Neural progenitor cell (in vitro differentiated cells): ENCODE measurements at regions not wholly inside any gene's neighbourhood (a gene's known extent, or its start where the extent isn't known, plus 50 kb on each side); places are given as distances from the start of the nearest gene placed in this dataset.

Experiments used
- DNase-seq: peaks from one replicate; pipeline ENCODE4 v3.0.0-alpha.2; 2016; ENCODE audit warnings: low spot score
- H2AFZ ChIP-seq: fragments of 200-600 bp; sonication (generic); replicated peaks from 2 replicates; pipeline ENCODE4 v1.6.1; 2016; ENCODE audit warnings: antibody characterized with exemption
- H3F3A ChIP-seq: fragments of 200-600 bp; sonication (generic); 2 replicates; pipeline ENCODE4 v1.6.1; 2016; ENCODE audit warnings: antibody characterized with exemption, low read depth
- H3K27ac ChIP-seq: fragments of 200-600 bp; sonication (generic); 2 replicates; pipeline ENCODE4 v1.5.1; 2016; ENCODE audit warnings: mild to moderate bottlenecking
- H3K27me3 ChIP-seq: fragments of 200-600 bp; sonication (generic); 2 replicates; pipeline ENCODE4 v1.6.1; 2016; ENCODE audit warnings: mild to moderate bottlenecking, moderate library complexity
- H3K36me3 ChIP-seq: fragments of 200-600 bp; sonication (generic); 2 replicates; pipeline ENCODE4 v1.5.1; 2016
- H3K4me1 ChIP-seq: fragments of 200-600 bp; sonication (generic); 2 replicates; pipeline ENCODE4 v1.6.1; 2016; ENCODE audit warnings: mixed run types
- H3K4me2 ChIP-seq: fragments of 200-600 bp; sonication (generic); 2 replicates; pipeline ENCODE4 v1.6.1; 2016
- H3K4me3 ChIP-seq: fragments of 200-600 bp; sonication (generic); 2 replicates; pipeline ENCODE4 v1.5.1; 2016
- H3K79me2 ChIP-seq: fragments of 200-600 bp; sonication (generic); 2 replicates; pipeline ENCODE4 v1.6.1; 2016; ENCODE audit warnings: low read depth
- H3K9ac ChIP-seq: fragments of 200-600 bp; sonication (generic); 2 replicates; pipeline ENCODE4 v1.6.1; 2016
- H3K9me3 ChIP-seq: fragments of 200-600 bp; sonication (generic); 2 replicates; pipeline ENCODE4 v1.5.1; 2016; ENCODE audit warnings: low read depth
- H4K20me1 ChIP-seq: fragments of 200-600 bp; sonication (generic); 2 replicates; pipeline ENCODE4 v1.6.1; 2016; ENCODE audit warnings: low read depth
- H3K27ac Mint-ChIP-seq: 3 replicates; pipeline ENCODE4 v1.8.0; 2021; ENCODE audit warnings: mixed read lengths
- H3K27me3 Mint-ChIP-seq: 2 replicates; pipeline ENCODE4 v1.8.0; 2022; ENCODE audit warnings: low read depth, mild to moderate bottlenecking, inconsistent platforms, moderate library complexity, mixed read lengths; ENCODE audit not compliant: insufficient read depth
- H3K36me3 Mint-ChIP-seq: 3 replicates; pipeline ENCODE4 v1.8.0; 2021; ENCODE audit warnings: mixed read lengths
- H3K4me1 Mint-ChIP-seq: 3 replicates; pipeline ENCODE4 v1.8.0; 2021; ENCODE audit warnings: mixed read lengths
- H3K4me3 Mint-ChIP-seq: 3 replicates; pipeline ENCODE4 v1.8.0; 2021; ENCODE audit warnings: mild to moderate bottlenecking, moderate library complexity, mixed read lengths
- H3K9me3 Mint-ChIP-seq: 3 replicates; pipeline ENCODE4 v1.8.0; 2020; ENCODE audit warnings: mixed read lengths
- CTCF ChIP-seq: fragments of 200-600 bp; sonication (generic); IDR thresholded peaks from 2 replicates; pipeline ENCODE4 v1.5.1; 2017; ENCODE audit warnings: antibody characterized with exemption, mild to moderate bottlenecking
- EZH2 ChIP-seq: fragments of 200-600 bp; sonication (generic); IDR thresholded peaks from 2 replicates; pipeline ENCODE4 v1.6.1; 2017; ENCODE audit warnings: antibody characterized with exemption, mild to moderate bottlenecking, moderate library complexity
- EZH2phosphoT487 ChIP-seq: fragments of 200-600 bp; sonication (generic); IDR thresholded peaks from 2 replicates; pipeline ENCODE4 v1.6.1; 2017; ENCODE audit warnings: antibody characterized with exemption

DNA sequence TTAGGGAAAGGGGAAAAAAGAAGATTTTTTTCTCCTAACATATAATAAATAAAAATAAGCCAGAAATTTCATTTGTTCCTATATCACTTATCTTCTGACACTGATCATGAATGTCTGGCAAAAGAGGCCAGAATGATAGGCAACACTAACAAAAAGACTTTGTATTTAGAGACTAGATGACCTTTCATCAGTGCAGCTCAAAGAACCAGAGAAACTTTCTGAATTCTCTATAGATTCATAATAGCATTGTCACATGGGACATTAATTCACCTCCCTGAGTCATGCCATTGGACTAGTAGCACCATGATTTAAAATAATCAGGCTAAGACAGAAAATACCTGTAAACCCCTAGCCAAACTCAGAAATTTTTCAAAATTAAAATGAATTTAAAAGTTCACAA is 95.4 kb upstream of the CCDC28A start:
- no peaks in the 10 kb centered on the region for H3F3A ChIP-seq
- H3K36me3 Mint-ChIP-seq = no peaks in the 10 kb centered on the region
- TF ChIP-seq CTCF = no peak
- no peak for TF ChIP-seq EZH2
- no peak for TF ChIP-seq EZH2phosphoT487
- no peaks in the 10 kb centered on the region for H3K9me3 ChIP-seq
- peaks cover 50% of the 10 kb centered on the region for H3K79me2 ChIP-seq
- no peak for DNase-seq
- no peaks in the 10 kb centered on the region for H3K9me3 Mint-ChIP-seq
- no peaks in the 10 kb centered on the region for H3K36me3 ChIP-seq
- H3K9ac ChIP-seq = no peak overlapping the region
- H3K27me3 ChIP-seq = no peaks in the 10 kb centered on the region
- no peak overlapping the region for H3K4me3 ChIP-seq
- H3K27ac Mint-ChIP-seq = no peak overlapping the region
- no peak overlapping the region for H3K4me2 ChIP-seq
- peaks cover 5% of the 10 kb centered on the region for H3K4me1 ChIP-seq
- H2AFZ ChIP-seq = no peak overlapping the region
- H3K27ac ChIP-seq = no peak overlapping the region
- H3K27me3 Mint-ChIP-seq = no peaks in the 10 kb centered on the region
- H3K4me1 Mint-ChIP-seq = peaks cover 19% of the 10 kb centered on the region
- H3K4me3 Mint-ChIP-seq = no peak overlapping the region
- no peaks in the 10 kb centered on the region for H4K20me1 ChIP-seq

- H3K4me1 Mint-ChIP-seq = peaks cover 19% of the 10 kb centered on the region
- Histone ChIP-seq H3F3A (no peaks in the 10 kb centered on the region), H2AFZ (no peak overlapping the region), H3K79me2 (peaks cover 38% of the 10 kb centered on the region), H3K27me3 (no peaks in the 10 kb centered on the region), H4K20me1 (no peaks in the 10 kb centered on the region), H3K9ac (no peak overlapping the region), H3K4me1 (peaks cover 5% of the 10 kb centered on the region), H3K36me3 (no peaks in the 10 kb centered on the region), H3K4me2 (no peak overlapping the region), H3K9me3 (no peaks in the 10 kb centered on the region), H3K27ac (no peak overlapping the region), H3K4me3 (no peak overlapping the region)
- no peak overlapping the region for H3K4me3 Mint-ChIP-seq
- no peak for DNase-seq
- no peaks in the 10 kb centered on the region for H3K9me3 Mint-ChIP-seq
- no peak overlapping the region for H3K27ac Mint-ChIP-seq
- H3K36me3 Mint-ChIP-seq = no peaks in the 10 kb centered on the region
- H3K27me3 Mint-ChIP-seq = no peaks in the 10 kb centered on the region
- TF ChIP-seq CTCF (no peak), EZH2phosphoT487 (no peak), EZH2 (no peak)
Observed at GRCh38 chr6:138680085-138680484, 93.5 kb upstream of the CCDC28A start.

- H3K36me3 ChIP-seq = no peaks in the 10 kb centered on the region
- H3K27ac ChIP-seq = no peak overlapping the region
- H3K4me3 ChIP-seq = no peak overlapping the region
- Mint-ChIP-seq H3K36me3 (peaks cover 4% of the 10 kb centered on the region), H3K4me1 (peaks cover 19% of the 10 kb centered on the region), H3K27ac (no peak overlapping the region), H3K4me3 (no peak overlapping the region), H3K27me3 (no peaks in the 10 kb centered on the region), H3K9me3 (no peaks in the 10 kb centered on the region)
- H3K4me1 ChIP-seq = peaks cover 5% of the 10 kb centered on the region
- no peaks in the 10 kb centered on the region for H3K9me3 ChIP-seq
- no peaks in the 10 kb centered on the region for H3K27me3 ChIP-seq
- no peak overlapping the region for H3K9ac ChIP-seq
- no peak overlapping the region for H3K4me2 ChIP-seq
- no peak for DNase-seq
- no peaks in the 10 kb centered on the region for H4K20me1 ChIP-seq
- TF ChIP-seq EZH2phosphoT487 = no peak
- no peak for TF ChIP-seq CTCF
- TF ChIP-seq EZH2 = no peak
- H2AFZ ChIP-seq = no peak overlapping the region
- no peaks in the 10 kb centered on the region for H3F3A ChIP-seq
- peaks cover 40% of the 10 kb centered on the region for H3K79me2 ChIP-seq
Observed at GRCh38 chr6:138681627-138682026, 91.9 kb upstream of the CCDC28A start.
